HG03432 (cell line): ENCODE measurements at regions not wholly inside any gene's neighbourhood (a gene's known extent, or its start where the extent isn't known, plus 50 kb on each side); places are given as distances from the start of the nearest gene placed in this dataset.

Source experiments
- ATAC-seq: cut with Tn5 transposase; IDR thresholded peaks from one replicate; pipeline ENCODE4 v1.9.1; 2021; ENCODE audit warnings: mild to moderate bottlenecking, moderate library complexity; ENCODE audit not compliant: unreplicated experiment

DNA sequence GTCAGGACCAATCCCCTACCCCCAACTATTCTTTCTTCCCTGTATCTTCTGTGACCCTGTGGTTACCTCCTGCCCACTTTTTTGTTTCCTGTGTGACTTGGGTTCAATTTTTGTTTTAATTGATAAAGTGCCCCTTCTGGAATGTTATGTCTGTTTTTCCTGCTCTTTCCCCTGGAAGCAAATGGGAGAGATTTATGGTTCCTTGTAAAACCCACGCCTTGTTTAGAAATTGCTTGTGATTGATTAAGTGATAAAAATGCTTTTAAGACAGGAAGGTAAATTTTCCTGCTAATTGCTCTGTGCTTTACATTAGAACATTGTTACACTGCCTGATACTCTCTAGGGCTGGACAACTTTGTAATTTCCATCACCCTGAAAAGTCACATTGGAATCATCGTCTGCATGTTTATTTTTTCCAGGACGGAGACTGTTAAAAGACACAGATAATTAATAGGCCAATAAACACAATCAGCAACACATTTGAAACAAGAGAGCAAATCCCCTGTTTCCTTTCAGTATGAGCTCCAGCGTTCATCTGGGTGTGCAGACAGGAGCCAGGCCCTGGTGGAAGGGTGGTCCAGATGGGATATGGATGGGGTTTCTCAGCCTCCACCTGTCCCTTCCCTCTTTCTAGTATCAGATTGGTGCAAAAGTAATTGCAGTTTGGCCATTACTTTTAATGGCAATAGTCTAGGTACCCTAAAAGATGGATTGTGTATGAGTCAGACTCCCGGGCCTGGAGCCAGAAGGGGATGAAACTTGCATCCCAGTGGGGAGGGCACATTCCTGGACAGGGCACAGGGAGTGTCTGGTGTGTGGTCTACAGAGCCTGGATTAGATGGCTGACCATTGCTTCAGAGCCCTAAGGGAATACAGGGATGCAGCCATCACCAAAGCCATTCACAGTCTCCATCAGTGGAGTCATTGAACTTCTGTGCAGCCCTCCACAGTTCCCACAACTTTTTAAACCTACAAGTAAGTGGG, 58.1 kb upstream of the AGBL1 start:
- no peak for ATAC-seq

DNA sequence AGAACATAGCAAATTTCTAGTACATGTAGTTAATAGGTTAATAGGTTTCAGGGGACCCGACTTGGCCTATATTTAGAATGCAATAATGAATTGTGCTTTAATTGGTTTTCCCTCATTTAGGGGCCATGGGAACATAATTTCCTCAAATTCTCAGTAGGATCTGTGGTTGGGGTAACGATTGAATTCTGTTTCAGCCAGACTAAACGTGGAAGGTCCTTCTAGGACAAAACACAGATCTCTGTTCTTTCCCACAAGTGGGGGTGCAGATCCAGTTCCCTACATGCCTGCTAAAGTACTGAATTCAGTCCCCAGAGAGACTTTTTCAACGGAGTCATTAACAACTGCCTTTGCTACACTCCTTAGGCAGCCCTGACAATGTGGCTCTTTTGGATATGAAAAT, 50.7 kb upstream of the AGBL1 start:
- no peak for ATAC-seq
